T-helper 1 cell (primary cell): ENCODE measurements at regions not wholly inside any gene's neighbourhood (a gene's known extent, or its start where the extent isn't known, plus 50 kb on each side); places are given as distances from the start of the nearest gene placed in this dataset.

Source experiments
- DNase-seq, 5 donors: peaks; one replicate each; pipeline ENCODE4 v3.0.0-alpha.2; 2012 to 2020

DNA sequence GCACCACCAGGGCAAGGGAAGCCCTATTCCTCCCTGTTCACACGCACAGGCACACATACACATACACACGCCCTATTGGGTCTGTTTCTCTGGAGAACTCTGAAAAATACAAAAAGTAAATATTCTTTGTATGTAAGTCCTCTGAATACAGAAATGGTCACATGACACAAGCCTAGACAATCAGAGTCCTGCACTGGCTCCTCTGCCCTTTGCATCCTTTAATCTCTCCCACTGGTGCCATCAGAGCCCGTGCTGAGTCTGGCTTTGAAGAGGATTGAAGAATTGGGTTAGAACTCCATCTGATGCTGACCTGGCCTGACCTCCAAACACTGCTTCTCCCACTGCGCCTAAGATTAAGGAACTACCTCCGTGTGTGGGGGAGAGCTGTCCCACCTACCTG is 273.2 kb upstream of the TBX3 start:
- DNase-seq, result no peak

DNA sequence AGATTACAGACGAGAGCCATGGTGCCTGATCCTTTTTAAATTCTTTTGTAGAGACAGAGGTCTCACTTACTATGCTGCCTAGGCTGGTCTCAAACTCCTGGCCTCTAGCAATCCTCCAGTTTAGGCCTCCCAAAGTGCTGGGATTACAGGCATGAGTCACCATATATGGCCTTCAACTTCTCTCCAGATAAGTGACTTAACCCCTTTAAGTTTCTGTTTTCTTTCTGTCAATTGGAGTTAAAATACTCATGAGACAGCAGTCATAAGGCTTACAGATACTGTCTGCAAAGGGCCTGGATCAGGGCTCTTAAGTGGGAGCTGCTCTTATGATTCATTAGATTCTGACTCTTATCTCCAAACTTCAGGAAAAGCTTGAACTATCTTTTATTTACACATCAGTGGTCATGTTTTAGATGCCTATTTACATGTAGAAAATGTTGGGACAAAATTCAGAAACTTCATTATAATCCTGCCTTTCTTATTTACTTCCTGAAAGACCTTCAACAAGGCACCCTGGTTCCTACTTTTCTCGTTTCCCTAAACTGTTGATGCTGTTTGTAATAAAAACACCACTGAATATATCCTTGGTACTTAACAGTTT is 271.5 kb upstream of the TBX3 start:
- DNase-seq, result no peak

DNA sequence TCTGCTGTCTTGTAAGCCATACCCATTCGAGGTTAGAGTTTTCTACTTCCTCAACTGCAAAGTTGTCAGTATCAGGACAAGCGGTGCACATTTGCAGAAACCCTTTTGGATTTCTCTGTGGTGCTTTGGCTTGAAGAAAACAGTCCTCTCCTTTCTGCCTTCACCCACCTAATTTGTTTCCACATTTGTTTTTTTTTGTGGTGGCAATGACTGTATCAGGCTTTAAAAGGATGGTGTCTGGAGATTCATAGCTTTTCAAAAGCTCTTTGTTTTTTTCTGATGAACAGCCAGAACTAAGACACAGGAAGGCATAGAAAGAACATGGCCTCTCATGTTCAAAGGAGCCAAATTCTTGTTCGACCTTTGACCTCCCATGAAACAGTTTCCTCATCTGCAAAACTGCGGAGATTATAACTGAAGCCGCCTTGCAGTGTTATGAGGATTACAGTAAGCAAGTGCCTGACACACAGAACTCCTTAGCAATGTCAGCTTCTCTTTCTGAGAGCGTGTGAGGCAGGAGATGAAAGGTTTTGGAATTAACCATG is 270.6 kb upstream of the TBX3 start:
- DNase-seq, result no peak

DNA sequence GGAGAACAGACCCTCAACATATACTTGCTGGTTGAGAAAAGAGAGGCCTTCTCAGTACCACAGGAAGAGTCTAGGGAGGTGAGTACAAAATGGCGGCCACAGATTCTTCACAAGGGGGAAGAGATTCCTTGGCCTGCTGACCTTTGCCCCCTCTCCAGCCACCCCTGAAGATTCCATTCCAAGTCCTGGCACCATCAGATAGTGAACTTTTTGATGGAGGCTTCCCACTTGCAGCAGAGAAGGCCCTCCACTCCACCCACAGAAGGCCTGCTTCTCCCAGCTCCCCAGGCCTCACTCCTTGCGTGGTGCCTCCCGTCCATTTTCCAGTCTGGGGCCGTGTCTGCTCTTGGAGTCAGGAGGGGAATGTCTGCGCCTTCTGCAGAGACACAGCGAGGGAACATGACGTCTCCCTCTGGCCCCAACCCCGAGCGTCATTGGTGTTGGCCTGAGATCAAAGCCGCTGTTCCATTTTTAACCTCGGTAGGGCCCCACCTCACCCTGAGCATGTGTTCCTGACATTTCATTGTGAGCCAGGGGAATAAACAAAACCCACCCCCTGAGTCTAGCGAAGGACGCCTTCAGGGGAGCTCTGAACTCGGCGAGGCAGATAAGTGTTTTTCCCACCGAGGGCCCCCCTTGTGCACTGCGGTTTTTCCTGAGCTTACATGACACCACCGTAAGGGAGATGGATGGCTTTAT is 268.7 kb upstream of the TBX3 start:
- DNase-seq, result no peak

DNA sequence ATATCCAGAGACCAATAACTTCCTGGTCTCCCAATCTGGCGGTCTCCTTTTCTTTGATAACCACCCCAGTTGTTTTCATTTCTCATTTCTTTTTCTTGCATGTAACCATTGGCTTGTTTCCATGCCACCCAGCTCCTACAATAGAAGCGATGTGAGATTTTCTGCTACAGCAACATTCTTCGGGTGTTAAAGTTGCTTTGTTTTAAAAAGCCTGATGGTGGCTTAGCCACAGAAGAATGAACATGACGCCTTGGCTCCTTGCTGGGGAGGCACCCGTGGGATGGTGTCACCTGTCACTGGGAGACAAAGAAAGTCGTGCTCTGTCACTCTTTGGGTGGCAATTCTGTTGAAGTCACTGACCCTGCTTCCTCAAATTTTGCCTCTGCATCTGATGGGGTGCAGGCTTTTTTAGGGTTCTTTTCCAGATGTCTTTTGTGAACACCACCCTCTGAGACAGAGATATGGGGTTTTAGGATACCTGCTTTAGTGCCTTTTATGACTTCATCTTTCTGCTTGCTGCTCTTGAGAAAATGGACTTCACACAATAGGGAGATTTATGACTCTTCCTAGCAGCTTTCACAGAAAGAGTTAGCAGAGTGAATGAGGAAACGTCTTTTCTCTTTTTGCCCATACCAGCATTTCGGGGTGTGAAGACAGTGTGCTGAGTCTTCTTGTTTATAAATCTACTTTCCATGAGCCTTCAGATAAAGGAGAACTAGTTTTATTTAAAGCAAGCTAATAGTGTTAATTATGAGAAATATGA is 265.3 kb upstream of the TBX3 start:
- no peak for DNase-seq

DNA sequence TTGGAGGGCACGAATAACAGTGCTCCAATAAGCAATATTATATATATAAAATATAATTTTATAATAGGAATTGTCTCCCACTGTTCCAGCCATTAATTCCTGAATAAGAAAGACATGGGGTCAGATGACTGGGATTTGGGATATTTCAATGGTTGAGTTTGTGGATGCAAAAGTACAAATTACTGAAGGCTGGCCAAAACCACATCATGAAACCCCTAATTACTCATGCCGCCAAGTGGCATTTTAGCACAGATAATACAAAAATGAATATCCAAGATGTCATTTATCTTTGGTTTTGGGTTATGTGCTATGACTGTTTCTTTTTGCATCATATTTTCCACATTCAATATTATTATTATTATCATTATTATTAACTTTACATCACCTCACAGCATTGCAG is 261.4 kb upstream of the TBX3 start:
- DNase-seq, result no peak

DNA sequence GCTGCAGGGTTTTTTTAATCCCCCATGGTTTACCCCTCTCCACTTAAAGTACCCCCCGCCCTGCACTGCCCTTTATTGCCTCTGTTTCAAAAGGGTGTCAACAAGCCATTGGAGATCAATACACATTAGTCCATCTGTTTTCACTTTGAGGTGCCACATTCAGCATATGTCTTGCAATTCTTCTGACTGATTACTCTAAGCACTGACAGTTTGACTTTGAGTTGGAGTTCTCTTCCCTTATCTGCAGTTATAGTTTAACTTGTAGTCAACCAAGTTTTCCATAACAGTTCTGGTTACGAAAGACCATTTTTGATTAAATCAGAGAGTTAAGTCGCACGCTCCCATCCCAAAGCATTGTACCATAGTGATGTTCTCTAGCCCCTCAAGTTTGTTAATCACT is 260.8 kb upstream of the TBX3 start:
- no peak for DNase-seq

DNA sequence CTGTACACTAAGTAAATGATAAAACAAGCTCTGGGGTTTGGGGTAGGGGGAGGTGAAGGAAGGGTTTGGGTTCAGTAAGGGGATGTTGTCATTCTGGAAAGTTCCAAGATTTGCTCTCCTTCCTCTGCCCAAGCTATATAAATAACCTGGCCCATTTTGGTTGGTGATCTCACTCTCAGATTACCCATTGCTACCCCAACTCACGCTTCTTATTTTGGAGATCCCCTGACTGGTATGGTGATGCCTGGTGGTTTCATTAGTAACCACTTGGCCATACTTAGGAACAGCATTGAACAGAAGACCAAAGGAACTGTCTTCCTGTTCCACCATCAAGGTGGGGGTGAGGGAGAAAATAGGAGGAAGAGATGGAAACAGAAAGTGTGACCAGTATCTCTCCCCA is 259.6 kb upstream of the TBX3 start:
- no peak for DNase-seq

DNA sequence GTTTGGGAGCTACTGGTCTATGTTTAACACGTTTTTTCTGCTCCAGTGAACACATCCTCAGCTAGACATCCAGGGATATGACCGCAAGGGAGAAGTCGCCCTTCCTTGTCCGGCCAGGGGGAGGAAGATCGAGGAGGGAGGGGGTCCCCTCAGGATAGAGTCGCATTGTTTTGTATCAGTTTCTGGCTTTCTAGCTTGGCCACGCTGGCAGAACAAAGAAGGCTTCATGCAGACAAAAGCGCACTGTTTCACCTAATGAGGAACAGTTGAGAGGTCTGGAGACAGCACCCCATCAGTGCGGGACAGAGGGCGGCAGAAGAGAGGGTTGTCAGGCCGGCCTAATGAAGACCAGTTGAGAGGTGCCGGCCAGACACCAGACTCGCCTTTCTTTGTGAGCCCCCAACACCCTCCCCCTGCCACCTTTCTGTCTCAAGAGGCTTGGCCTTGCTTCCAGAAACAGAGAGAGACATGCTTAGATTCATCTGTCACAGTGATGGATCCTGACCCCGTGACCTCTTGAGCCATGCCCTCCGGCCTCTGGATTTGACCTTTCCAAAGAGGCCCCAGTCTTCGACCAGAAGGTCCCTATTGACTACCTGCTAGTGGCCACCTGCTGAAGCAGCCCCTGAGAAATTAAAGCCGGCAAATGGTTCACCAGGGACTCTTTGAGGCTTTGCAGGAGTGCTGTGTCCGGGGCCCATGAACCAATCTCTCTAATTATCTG is 254.7 kb upstream of the TBX3 start:
- DNase-seq, result no peak

DNA sequence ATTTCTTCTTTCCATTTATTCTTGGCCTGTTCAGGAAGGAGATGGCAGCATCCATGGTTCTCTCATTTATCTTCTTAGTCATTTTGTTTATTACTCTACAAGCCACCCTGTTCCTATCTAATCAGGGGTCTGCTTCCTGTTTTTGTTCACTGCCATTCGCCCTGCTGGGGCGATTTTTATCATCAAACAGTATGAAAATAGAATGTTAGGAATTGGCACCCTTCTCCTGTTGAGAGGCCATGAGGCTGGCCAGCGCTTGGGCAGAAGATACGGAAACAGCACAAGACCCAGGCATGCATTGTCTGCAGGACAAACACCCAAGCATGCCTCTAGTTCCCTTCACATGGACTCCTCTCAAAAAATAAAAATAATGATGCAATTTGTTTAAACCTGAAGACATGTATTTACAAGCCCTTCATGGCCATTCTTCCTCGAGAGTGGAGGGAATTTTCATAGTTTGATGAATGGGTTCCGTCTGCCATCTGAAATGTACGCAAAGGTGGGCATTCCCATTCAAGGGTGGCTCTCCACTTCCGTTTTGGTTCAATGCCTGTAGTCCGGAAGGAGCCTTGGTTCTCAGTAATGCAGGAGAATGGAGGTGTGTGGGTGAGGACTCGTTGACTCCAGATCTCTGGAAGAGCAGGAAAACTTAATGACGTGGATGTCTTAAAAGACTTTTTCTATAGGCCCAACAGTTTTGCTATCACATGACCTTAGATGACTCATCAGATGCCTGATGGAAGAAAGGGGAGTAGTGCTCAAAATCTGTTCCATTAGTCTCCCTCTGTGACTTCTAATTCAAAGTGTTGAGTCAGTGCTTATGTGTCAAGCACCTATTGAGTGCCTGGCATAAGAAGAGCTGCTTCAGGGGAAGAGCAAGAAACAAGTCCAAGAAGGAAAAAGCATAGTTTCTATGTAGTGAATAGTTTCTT is 252.4 kb upstream of the TBX3 start:
- no peak for DNase-seq

DNA sequence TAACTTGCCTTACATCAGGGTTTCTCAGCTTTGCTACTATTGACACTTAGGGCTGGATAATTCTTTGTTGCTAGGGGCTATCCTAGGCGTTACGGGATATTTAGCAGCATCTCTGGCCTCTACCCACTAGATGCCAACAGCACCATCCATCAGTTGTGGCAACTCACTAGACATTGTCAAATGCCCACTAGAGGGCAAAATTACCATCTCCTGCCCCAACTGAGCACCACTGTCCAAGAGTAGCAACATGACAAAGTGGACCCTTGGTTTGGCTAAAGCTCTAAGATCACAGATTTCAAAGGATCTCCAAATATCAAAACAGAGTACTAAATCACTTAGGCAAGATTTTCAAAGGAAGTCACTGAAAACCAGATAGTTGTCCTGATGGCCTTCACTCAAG is 251.7 kb upstream of the TBX3 start:
- DNase-seq, result no peak

DNA sequence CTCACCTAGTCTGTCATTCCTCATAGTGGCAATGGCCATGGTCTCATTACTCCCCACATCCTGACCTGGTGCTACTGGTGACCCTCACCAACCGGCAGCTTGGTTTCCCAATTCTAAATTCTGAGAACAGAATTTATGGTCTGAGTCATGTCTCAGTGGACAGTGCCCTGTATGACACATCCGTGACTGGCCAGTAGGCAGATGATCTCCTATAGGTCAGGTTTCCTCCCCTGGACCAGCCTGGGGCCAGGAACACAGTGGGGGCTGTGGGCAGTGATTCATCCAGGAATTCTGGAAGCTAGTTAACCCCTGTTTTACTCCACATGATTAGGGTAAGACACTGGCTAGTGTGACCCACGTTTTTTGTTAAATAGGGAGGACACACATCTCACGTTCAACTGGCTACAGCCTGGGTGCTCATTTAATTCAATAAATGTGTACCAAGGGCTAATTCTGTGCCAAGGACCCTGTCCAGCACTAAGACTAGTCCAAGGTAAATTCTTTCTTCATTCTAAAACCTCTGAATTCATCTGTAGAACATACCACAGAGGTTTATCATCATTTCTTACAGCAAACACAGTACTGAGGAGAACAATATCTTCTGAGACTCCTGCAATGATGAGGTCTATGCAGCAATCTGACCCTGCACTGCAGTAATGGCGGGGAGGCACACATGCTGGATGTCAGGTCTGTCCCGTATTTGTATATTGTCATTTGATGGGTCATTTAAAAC is 249.6 kb upstream of the TBX3 start:
- no peak for DNase-seq

DNA sequence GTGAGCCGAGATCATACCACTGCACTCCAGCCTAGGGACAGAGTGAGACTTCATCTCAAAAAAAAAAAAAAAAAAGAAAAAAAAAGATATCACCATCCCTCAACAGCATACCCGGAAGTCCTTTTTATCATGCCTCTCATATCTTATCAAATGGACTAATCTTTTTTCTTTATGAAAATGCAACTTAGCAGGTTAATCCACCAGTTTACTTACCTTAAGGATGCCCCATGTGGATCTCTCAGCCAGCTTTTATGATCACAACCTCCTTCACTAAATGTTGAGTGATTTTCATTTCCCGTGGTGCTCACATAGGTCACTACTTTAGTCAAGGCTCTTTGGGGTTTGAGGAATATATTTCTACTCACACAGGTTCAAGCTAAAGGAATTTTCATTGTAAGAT is 248.8 kb upstream of the TBX3 start:
- DNase-seq, result no peak

DNA sequence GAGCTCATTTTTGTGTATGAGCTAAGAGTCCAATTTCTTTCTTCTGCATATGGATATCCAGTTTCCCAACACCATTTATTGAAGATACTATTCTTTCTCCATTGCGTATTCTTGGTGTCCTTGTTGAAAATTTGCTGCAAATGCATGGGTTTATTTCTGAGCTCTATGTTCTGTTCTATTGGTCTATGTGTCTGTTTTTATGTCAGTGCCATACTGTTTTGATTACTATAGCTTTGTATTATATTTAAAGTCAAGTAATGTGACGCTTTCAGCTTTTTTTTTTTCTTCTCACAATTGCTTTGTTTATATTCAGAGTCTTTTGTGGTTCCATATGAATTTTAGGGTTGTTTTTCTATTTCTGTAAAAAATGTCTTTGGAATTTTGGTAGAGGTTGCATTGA is 247.1 kb upstream of the TBX3 start:
- DNase-seq, result no peak

DNA sequence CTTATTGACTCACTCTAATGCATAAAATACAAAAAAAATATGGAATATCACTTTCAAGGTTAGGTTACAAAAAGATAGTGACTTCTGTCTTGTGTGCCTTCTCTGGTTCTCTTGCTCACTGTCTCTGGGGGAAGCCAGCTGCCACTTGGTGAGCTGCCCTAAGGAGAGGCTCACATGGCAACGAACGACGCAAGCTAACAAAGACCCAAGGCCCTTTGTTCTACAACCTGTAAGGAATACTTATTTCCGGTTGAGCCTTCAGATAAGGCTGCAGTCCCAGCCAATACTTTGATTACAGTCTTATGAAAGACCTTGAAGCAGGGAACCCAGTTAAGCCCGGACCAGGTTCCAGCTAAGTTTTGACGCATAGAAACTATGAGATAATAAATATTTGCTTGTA is 242.4 kb upstream of the TBX3 start:
- DNase-seq, result no peak

DNA sequence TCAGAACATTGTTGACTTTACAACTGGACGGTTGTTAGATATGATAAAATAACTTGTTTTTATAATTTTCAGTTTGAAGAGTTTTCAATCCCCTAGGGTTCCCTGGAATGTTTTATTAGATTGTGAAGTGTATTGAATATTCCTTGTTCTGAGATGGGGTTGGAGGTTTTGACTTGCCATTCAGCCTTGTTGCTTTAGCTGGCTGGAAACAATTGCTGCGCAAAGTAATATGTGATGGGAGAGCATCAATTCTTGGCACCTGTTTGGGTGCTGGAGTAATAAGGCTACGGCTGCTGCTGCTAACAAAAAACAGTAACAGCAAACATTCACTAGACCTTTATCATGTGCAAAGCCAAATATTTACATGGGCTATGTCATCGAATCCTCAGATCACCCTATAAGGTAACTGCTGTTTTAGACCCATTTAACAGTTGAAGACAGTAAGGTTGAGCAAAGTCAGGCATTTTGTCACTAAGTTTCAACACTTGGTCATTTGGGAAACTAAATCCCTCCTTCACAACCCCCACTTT is 241.0 kb upstream of the TBX3 start:
- DNase-seq, result no peak

DNA sequence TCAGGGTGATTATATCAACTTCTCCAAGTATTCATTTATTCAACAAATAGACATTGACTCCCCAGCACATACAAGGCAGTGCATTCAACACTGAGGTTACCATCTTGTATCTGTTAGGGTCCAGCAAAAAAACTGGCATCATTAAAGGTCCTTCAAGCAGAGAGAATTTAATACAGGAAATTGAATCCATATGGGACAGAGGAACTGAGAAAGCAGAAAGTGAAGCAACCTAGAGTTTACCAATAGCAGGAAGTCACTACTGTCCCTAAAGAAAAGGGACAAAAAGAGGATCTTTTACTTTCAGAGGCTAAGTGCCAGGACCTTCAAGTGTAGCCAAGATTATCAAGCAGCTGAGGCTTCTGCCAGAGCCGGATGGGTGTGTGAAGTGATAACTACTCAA is 237.8 kb upstream of the TBX3 start:
- DNase-seq, result no peak

DNA sequence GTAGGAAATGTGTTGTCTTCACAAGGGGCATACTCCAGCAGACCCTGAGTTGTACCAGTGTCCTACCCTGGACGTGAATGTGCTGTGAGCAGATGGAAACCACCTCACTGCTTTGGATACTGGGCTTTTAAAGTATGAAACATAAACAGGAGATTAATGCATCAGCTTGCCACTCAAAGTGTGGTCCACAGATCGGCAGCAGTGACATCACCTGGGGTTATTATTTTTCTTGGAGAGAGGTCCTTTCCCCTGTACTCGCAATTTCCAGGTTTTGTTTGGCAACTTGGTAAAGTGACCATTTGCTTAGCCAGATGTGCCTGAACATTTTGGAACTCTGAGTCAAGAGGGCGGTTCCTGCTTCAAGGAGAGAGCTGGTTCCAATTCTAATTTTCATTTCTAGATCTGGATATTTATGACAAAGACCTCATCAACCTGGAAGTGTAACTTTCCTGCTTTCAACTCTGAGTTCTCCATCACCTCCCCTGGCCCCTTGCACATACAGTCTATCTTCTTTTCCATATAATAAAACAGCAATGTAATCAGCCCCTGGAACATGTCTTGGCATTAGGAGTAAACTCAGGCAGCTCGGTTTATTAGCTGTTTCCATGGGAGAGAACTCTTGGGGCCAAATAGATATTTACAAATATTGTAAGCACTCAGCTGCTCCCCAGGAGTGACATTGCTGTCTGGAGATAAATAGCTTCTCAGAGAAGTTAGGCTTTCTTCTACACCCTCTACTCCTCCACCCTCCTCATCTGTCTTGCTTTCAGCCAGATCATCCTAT is 237.0 kb upstream of the TBX3 start:
- no peak for DNase-seq

DNA sequence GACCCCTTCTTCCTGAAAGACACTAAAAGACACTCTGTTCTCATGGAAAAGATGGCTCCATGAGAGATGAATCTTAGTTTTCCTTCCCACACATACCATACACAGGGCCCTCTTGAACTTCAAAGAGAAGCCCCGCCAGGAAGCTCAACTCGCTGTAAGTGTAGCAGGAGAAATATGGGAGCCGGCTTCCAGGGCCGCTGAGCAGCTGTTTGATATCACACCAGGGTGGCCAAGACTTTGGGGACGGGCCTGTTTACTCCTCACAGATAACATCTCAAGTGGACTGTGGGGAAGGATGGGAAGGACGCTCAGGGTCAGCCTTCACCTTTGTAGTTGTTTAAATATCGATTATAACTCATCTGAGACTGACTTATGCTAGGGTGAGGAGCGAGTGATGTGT is 235.5 kb upstream of the TBX3 start:
- DNase-seq, result no peak

DNA sequence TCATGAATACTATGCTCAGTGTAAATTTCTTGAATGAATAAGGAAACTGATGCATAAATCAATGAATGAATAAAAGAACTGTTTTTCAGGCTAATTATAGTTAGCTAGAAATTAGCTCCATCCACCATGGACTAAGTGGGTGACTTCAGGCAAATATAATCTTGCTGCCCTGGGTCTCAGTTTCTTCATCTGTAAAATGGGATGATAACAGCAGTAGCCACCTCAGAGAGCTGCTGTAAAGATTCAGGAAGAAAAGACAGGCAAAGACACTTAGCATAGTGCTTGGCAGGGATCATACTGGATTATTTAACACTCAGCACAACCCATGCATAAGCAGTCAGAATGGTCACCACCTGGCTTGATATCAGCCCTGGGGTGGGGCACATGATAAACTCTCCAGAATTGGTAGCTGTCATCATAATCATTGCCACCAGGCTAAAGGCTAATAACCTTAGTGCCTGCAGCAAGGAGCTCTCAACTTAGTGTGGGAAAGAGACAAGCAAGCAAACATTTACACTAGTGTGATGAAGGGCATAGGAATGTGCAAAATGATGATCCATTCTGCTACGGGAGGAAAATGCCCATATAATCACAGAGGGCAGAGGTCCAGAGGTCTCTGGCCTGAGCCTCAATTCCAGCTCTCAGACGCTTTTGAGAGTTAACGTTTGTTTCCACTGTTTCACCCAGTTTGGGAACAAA is 234.7 kb upstream of the TBX3 start:
- no peak for DNase-seq
